HEK293T (cell line): ENCODE measurements at regions not wholly inside any gene's neighbourhood (a gene's known extent, or its start where the extent isn't known, plus 50 kb on each side); places are given as distances from the start of the nearest gene placed in this dataset.

Source experiments
- FOXA1 ChIP-seq: fragments of 450-650 bp; IDR thresholded peaks from 2 replicates; pipeline ENCODE4 v1.6.1; 2016; ENCODE audit warnings: mild to moderate bottlenecking
- FOXM1 ChIP-seq: fragments of 450-650 bp; IDR thresholded peaks from 2 replicates; pipeline ENCODE4 v1.6.1; 2017; ENCODE audit warnings: mild to moderate bottlenecking, borderline replicate concordance
- HDGF ChIP-seq: fragments of 450-650 bp; IDR thresholded peaks from 2 replicates; pipeline ENCODE4 v1.6.1; 2017; ENCODE audit warnings: antibody characterized with exemption, borderline replicate concordance
- L3MBTL2 ChIP-seq: fragments of 450-650 bp; conservative IDR thresholded peaks from 2 replicates; pipeline ENCODE4 v1.6.1; 2016; ENCODE audit warnings: mild to moderate bottlenecking
- LEF1 ChIP-seq: fragments of 450-650 bp; IDR thresholded peaks from 2 replicates; pipeline ENCODE4 v1.6.1; 2017; ENCODE audit warnings: mild to moderate bottlenecking, borderline replicate concordance
- PKNOX1 ChIP-seq: fragments of 450-650 bp; IDR thresholded peaks from 2 replicates; pipeline ENCODE4 v1.6.1; 2016
- SP1 ChIP-seq: fragments of 450-650 bp; IDR thresholded peaks from 2 replicates; pipeline ENCODE4 v1.6.1; 2017
- SUZ12 ChIP-seq: fragments of 450-650 bp; IDR thresholded peaks from 2 replicates; pipeline ENCODE4 v1.6.1; 2016; ENCODE audit warnings: mild to moderate bottlenecking
- TARDBP ChIP-seq: fragments of 450-650 bp; IDR thresholded peaks from 2 replicates; pipeline ENCODE4 v1.6.1; 2016

DNA sequence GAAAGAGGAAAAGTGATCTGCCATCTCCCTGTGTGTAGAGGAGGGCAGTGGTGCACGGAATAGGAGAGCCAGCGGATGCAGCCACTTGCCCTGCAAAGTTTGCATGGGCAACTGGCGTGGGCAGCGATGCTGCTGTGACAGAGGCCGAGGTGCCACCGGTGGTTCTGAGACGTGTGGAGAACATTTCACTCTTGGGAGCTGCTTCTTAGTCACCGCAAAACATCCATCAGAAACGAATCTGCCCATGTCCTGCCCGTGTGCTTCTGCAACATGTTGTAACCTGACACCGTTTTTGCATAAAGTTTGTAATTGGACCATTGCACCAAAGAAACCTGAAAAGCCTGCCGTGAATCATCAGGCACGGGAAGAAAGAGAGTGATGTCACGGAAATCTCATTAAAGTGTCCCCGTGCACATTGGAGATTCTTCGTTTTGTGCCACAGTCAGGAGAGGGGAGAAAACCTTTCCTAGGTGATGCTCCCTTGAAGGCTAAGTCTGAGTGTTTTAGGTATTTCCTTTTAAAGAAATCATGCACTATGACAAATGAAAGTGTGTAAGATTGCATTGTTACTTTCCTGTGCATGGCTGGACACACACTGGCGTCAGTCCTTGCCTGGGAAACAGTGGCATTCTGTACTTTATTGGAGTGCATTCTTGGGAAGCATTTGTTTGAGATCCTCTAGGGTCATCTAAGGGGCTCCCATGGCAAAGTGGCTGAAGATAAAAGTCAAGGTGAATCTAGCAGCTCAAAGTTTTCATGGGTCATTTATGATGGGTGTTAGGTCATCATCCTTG is 302.6 kb downstream of the KLF6 start:
- no peak for TF ChIP-seq HDGF
- TF ChIP-seq FOXM1: no peak
- no peak for TF ChIP-seq TARDBP
- TF ChIP-seq L3MBTL2: no peak
- TF ChIP-seq SUZ12: no peak
- TF ChIP-seq PKNOX1: peak; percentile 57
- no peak for TF ChIP-seq SP1
- no peak for TF ChIP-seq LEF1
- TF ChIP-seq FOXA1: no peak
